T-helper 1 cell treated with Interleukin-12 subunit alpha and Interleukin-12 subunit beta and Interleukin-4 antibody, amounts not matched to agents 30 ng/mL and 1 ng/mL, for 36 hours (primary cell): ENCODE measurements at regions not wholly inside any gene's neighbourhood (a gene's known extent, or its start where the extent isn't known, plus 50 kb on each side); places are given as distances from the start of the nearest gene placed in this dataset.

Experiments
- intact Hi-C: fragments of 100-400 bp; cut with micrococcal nuclease; formaldehyde crosslinking; loops from one replicate; pipeline ENCODE4 v1.15.1; 2024

DNA sequence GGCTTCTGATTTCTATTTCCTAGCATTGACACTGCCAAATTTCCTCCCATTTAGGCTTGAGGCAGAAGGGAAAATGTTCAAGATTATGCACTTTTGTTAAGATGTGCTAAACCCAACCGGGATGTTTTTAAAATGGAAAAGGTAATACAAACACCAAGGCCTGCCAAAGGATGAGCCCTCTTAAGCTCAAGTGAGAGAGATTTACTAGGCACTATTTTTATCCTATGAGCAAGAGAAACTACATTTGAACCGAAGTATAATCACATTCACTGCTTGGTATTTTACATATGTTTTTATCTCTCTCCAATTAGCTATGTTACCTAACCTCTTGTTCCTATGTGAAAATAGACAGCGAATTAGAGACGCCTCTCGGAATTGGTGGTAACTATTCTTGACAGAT lies 295.8 kb downstream of the GABRB3 start:
- intact Hi-C loops, result no loop called here

- intact Hi-C loops, result no loop called here
Measured at GRCh38 chr15:26475554-26475953, 297.3 kb downstream of the GABRB3 start.

DNA sequence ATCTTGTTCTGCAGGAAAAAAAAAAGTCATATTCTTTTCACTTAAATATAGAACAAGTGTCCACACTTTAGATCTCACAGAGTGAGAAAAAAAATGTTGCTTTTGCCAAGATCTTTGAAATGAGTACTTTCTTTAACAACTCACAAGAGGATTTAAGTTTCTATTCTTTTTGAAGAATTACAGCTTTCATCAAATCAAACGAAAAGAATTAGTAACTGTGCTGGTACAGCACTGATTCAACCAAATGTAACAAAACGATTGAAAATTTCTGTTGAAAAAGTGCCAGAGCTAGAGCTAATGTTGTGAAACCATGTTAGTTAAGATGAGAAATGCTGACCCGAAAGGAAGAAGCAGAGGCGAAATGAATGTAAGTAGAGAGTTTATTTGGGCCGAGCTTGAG lies 300.2 kb downstream of the GABRB3 start:
- intact Hi-C loops, result no loop called here

DNA sequence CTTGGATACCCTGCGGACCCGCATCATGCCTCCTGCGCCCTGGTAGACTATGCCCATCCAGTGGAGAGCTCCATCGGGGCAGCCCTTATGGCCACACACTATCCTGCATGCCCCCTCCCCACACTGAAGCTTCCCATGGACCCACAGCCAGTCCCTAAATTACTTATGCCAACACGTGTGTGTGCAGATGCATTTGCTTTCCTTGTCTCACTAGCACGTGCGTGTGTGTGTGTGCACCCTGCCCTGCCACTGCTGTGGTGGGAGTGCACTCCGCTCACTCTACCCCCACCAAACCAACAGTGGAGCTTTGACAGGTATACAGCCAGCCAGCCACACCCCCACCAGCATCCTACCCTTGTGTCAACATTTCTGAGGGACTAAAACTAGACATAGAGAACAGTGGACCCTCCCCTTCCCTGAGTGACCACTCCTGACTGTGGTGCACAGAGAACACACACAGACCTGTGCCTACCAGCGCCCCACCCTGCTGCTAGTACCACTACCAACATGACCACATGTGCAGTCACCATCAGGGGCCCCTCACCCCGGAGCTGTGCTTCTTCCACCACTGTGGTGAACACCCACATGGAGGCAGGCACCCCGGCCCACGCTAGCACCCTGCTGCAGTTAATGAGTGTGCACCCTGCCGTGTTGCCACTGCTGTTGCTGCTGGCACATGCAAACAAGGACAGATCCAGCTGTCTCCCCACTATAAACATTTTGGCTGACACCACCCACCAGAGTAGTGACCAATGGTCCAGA lies 310.8 kb downstream of the GABRB3 start:
- intact Hi-C loops, result no loop called here

- intact Hi-C loops, result no loop called here
Measured at GRCh38 chr15:26460165-26460564, 312.7 kb downstream of the GABRB3 start.

GRCh38 chr15:26455828-26456227 lies 317.0 kb downstream of the GABRB3 start:
- intact Hi-C loops, result no loop called here

GRCh38 chr15:26453914-26454313 lies 319.0 kb downstream of the GABRB3 start:
- intact Hi-C loops, result no loop called here

DNA sequence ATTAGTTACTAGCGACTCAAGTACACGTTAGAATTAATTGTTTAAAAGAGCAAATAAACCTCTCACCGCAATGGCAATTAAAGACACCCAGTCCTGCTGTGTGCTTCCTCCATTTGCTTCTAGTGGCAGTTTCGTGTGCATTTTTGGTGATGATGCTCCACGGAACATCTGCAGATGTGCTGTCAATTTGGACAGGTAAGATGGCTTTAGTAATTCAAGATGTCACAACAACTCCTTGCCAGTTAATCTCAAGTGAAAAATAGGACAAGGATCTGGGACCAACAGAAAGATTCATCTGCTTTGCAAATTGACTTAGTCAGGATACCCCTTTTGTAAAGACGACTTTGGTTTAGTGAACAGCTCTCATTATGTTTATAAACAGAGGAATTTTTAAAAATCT lies 320.9 kb downstream of the GABRB3 start:
- intact Hi-C loops, result no loop called here

DNA sequence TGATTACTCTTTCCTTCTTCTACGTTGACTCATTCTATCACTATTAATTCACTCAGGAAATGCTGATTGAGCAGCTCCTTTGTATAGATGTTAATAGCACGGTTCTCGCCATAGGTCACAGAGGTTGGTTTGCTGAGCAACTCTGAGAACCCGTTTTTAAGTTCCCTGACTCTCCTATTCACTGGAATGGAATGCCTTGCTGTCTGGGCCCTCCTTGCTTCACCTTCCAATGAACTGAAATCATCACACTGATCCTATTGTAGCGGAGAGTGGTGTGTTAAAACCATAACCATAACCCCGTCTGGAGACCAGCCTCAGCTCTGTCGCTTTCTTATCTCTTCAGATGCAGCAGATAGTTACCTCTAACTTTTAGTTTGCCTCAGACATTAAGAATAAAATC lies 323.6 kb downstream of the GABRB3 start:
- intact Hi-C loops, result no loop called here

GRCh38 chr15:26443321-26443720 lies 329.5 kb downstream of the GABRB3 start:
- intact Hi-C loops, result no loop called here

DNA sequence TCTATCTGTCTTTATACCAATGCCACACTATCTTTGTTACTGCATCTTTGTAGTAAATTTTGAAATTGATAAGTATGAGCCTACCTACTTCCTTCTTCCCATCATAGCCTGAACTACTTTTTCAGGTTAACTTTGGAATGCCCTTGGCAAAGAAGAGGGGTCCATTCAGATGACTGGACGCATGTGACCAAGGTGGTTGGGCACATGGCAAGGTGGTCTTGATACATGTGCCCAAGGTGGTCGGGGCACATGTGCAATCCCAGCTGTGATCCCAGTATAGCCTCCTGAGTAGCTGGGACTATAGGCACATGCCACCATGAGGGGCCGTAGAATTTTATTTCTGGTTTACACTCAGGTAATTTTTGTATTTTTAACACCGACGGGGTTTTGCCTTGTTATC lies 330.2 kb downstream of the GABRB3 start:
- intact Hi-C loops, result no loop called here

- intact Hi-C loops, result no loop called here
Measured at GRCh38 chr15:26439681-26440080, 333.2 kb downstream of the GABRB3 start.

- intact Hi-C loops, result no loop called here
Measured at GRCh38 chr15:26438718-26439117, 334.1 kb downstream of the GABRB3 start.

- intact Hi-C loops, result no loop called here
Measured at GRCh38 chr15:26438316-26438715, 334.6 kb downstream of the GABRB3 start.

DNA sequence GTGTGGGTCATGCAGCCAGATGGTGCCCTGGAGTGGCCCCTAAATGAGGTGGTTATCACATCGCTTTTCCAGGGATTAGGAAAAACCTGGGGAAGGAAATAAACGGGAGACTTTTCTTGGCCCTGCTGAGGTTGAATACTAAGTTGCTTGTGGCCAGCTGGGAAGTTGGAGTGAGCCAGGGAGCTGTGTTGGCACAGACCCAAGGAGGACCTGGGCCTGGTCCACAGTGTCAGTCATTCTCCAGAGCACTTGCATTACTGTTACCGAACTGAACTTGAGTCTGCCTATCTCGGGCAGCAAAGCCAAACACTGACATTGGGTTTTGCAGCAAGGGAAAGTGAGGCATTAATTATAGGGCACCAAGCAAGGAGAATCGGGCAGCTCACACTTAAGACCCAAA lies 339.0 kb downstream of the GABRB3 start:
- intact Hi-C loops, result no loop called here

DNA sequence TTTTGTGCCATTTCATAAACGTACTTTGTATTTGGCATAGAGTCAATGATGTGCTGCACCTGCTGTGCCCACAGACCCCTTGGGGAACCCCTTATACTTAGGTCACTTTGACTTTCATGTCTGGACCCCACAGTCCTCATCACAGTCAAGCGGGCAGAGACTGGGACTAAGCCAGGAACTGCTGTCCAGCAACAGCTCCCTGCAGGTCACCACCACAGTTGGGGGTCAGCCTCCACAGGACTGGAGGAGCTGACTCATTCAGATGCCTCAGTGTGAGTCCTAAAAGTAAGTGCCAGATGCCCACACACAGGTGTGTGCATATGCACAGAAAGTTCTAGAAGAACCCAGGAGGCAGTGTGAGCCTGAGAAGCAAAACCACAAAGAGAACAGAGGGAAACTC lies 339.8 kb downstream of the GABRB3 start:
- intact Hi-C loops, result no loop called here

DNA sequence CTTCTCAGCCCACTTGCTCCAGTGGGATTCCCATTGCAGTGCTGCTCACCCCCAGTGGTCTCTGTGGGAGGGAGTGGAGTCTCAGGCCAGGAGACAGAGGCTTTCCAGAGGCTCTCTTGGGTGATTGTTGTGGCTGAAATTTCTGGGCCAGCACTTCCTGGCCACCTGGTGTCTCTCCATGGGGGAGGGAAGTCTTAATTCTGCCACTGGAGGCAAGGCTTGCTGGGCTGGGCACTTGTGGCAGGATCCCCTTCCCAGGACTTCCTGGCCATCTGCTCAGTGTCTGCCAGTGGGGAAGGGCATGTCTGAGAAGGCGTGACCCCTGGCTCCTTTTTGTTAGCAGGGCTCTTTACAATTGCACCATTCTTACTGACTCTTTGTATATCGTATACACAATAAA lies 351.8 kb downstream of the GABRB3 start:
- intact Hi-C loops, result no loop called here

GRCh38 chr15:26395624-26396023 lies 377.2 kb downstream of the GABRB3 start:
- intact Hi-C loops, result no loop called here

DNA sequence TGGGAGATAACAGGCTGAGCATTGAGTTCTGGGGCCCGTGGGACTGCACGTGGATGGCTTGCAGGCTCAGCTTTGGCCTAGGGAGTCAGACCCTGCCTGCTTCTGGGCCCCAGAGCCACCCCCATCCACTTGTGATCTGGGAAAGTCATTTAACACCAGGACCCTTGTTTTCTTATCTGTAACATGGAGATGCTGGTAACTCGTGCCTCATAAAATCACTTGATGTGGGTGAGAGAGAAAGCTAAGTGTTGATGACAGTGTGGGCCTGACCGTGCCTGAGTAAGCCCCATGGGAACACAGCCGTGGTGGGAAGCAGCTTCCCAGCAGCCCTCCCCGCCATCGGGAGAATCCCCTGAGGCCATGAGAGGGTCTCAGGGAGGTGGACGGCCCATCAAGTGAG lies 378.1 kb downstream of the GABRB3 start:
- intact Hi-C loops, result no loop called here

DNA sequence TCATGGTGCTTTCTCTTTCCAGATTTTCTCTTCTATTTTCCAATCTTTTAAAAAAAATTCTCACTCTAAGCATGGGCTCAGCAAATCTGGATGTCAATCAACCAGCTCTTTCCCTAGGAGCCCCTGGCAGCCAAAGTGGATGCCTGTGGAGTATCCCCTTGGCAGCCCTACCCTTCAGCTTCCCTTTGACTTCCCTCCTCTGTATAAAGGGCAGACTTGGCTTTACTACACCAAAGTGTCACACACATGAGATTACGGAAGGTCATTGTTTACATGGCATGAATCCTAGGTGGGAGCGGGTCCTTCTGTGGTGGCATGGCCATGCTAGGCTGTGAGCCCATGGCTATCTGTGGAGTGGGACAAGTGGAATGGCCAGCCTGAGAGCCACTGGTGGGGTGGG lies 379.9 kb downstream of the GABRB3 start:
- intact Hi-C loops, result no loop called here

DNA sequence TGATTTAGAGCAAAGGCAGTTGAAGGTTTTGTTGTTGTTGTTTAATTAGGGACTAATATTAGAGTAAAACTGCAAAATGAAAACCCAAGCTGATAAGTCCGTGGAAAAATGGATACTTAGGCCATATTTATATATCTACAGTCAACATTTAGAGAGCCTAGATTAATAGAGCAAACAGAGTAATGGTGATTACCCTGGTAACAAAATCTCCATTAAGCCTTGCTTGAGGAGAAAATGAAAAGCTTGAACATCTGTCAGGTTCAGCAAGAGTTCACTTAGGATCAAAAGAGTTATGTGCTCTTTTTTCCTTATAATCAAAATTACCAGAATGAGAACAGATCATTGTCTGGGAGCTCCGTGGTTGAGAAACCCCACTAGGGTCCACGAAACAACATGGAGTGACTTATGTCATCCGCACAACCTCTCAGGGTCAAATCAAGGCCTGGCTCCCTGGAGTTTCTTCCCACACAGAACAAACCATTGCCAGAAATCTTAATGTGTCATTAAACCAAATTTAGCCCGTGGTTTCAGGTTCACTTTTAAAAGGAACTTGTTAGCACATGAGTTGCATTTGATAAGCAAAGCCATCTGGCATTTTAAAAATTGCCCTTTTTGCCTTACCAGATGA lies 381.2 kb downstream of the GABRB3 start:
- intact Hi-C loops, result no loop called here

DNA sequence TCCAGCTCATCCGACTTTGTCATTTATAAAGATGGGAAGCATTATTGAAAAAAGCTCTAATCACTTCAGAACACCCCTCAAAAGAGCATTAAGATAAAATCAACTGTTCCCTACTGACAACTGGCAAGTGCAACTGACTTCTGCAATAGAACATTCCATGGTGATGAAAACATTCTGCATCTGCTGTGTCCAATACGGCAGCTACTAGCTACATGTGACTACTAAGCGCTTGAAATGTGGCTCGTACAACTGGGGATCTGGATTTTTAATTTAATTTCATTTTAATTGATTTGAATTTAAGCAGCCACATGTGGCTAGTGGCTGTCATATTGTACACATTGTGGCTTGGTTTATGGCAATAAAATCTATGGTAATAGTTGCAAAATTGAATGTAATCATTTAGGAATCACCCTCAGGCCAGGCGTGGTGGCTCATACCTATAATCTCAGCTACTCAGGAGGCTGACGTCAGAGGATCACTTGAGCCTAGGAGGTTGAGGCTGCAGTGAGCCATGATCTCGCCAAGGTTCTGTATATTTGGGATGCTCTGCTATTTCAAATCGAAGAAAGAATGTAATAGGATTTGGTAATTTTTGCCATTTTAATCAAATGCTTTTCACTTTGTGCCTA lies 390.3 kb downstream of the GABRB3 start:
- intact Hi-C loops, result no loop called here

- intact Hi-C loops, result no loop called here
Measured at GRCh38 chr15:26378304-26378703, 394.6 kb downstream of the GABRB3 start.
